Tibial nerve (tissue), 4 donors: ENCODE measurements at regions not wholly inside any gene's neighbourhood (a gene's known extent, or its start where the extent isn't known, plus 50 kb on each side); places are given as distances from the start of the nearest gene placed in this dataset.

Experiments
- CTCF ChIP-seq, 5 experiments: fragments of 200-600 bp in 3 of 5; fragments of 450-650 bp in 2 of 5; sonication (generic) in 3 of 5; IDR thresholded peaks; one replicate each; pipeline ENCODE4 v1.5.1; 2016 to 2019; ENCODE audit warnings: antibody characterized with exemption in 5 of 5, mild to moderate bottlenecking in 3 of 5, moderate library complexity in 2 of 5
- EP300 ChIP-seq, 2 donors: sonication (generic); formaldehyde crosslinking; IDR thresholded peaks; one replicate each; pipeline ENCODE4 v1.6.1; 2017; ENCODE audit warnings: antibody characterized with exemption in 2 of 2, mild to moderate bottlenecking in 1 of 2
- POLR2A ChIP-seq, 2 donors: fragments of 450-650 bp; IDR thresholded peaks; one replicate each; pipeline ENCODE4 v1.6.1; 2017; ENCODE audit warnings: antibody characterized with exemption in 2 of 2, mild to moderate bottlenecking in 2 of 2, moderate library complexity in 2 of 2

- no peak for TF ChIP-seq CTCF (IDR thresholded peaks at IDR 0.05)
- no peak for TF ChIP-seq POLR2A (IDR thresholded peaks at IDR 0.05)
- TF ChIP-seq EP300 (IDR thresholded peaks at IDR 0.05) = no peak
Measured at GRCh38 chr10:128686630-128687278, 560.5 kb upstream of the MKI67 start.
